Bone marrow (tissue), 2 donors: ENCODE measurements at regions not wholly inside any gene's neighbourhood (a gene's known extent, or its start where the extent isn't known, plus 50 kb on each side); places are given as distances from the start of the nearest gene placed in this dataset.
"Not testable (repeated sequence)": the region's sequence is repeated elsewhere in the genome, so short reads cannot be mapped to it uniquely, and the experiment has no call there.

Experiments
- DNase-seq, 2 donors: peaks; one replicate each; lab custom pipeline; 2025; lab: John Stamatoyannopoulos, UW

DNA sequence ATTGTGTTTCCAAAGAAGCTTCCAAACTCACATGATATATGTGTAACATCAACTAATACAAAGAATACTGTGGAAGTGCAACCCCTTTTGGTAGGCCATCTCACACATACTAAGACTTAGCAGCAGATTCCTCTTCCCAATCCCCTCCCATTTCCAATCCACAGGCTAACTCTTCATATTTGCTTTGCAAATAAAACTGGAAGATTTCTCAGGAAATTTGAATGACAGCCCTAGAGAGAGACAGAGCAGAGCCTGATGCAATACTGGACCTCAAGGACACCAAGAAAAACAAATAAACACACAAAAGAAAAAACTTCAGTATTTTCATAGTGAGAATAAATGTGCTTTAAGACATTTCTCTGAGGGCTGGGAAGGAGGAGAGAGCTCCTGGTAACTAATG lies 190.2 kb upstream of the BRINP3 start:
- no peak for DNase-seq

DNA sequence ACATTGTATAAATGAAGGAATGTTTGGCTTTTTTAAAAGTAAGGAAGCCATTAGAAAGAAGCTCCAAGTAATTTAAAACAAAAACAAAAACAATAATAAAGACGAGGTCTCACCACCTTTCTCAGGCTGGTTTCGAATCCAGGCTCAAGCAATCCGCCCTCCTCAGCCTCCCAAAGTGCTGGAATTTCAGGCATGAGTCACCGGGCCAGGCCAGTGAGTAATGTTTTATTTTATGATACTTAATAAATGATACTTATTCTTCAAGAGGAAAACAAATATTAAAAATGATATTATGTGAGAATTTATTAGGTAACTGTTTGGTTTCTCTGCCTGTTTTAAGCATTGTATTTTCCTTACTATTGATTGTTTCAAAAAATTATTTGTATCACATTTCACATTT lies 201.4 kb upstream of the BRINP3 start:
- DNase-seq = no peak

DNA sequence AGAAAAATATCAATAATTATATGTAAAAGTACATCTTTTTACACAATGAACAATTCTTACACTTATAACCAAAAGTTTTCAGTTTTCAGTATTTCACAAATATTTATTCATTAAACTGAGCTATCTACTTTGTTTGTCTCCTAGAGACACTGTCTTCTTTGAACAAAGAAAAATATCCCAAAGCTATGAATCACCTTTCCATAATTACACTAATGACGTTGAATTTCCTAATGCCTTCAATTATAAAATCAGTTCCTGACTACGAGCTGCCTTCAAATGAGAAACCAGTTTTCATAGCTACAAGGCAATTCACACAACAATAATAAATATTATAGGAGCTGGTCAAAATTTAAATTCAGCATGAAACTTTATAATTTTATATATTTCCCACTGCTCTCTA lies 201.8 kb upstream of the BRINP3 start:
- no peak for DNase-seq

DNA sequence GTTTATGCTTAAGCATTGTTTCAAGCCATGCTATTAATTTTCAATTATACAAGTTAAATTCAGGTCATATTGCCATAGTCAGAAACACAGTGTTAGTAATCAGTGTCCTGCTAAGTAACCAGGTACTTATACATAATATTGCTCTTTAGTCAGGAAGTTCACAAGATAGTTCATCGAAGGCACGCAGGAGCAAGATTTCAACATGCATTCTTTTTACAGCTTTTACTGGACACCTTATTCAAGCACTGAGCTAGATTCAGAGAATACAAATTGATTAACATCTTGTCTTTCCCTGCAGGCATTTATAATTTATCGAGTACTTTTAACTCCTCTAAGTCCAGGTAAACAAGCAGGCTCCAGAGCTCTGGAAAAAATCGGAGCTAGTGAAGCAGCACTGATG lies 202.3 kb upstream of the BRINP3 start:
- no peak for DNase-seq

- DNase-seq = no peak
Measured at GRCh38 chr1:190685676-190686075, 208.0 kb upstream of the BRINP3 start.

DNA sequence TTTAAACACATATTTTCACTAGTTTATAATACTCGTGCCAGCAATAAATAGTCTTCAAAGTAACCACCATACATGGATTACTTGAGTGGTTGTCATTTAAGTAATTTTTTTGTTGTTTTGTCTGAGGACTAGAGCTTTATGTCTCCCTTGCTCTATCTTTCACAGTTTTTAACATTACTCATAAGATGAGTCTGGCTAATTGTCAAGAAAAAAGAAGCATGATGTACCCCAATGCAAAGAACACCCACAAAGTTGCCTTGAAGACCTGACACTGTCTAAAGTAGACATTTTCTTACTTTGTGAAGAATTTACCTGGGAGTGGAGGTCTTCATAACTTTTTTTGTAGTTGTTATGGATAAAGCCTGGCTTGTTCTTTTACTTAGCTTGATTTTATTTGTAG lies 210.4 kb upstream of the BRINP3 start:
- no peak for DNase-seq

DNA sequence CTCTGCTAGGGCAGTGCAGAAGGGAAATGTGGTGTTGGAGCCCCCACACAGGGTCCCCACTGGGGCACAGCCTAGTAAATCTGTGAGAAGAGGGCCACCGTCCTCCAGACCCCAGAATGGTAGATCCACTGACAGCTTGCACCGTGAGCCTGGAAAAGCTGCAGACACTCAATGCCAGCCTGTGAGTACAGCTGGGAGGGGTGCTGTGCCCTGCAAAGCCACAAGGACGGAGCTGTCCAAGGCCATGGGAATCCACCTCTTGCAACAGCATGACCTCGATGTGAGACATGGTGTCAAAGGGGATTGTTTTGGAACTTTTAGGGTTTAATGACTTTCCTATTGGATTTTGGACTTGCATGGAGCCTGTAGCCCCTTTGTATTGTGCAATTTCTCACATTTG lies 220.8 kb upstream of the BRINP3 start:
- DNase-seq = not testable (repeated sequence)

DNA sequence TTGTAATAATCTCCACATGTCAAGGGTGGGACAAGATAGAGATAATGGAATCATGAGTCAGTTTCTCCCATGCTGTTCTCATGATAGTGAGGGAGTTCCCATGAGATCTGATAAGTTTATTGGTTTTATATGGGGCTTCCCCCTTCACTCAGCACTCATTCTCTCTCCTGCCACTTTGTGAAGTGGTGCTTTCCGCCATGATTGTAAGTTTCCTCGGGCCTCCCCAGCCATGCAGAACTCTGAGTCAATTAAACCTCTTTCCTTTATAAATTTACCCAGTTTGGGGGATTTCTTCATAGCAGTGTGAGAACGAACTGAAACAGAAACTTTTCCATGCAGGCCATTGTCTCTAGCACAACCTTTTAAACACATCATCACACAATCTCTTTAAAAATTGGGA lies 221.5 kb upstream of the BRINP3 start:
- no peak for DNase-seq

GRCh38 chr1:190708418-190709057 lies 230.9 kb upstream of the BRINP3 start:
- DNase-seq = no peak

- DNase-seq = no peak
Measured at GRCh38 chr1:190711069-190711468, 233.4 kb upstream of the BRINP3 start.

GRCh38 chr1:190717055-190717454 lies 239.4 kb upstream of the BRINP3 start:
- DNase-seq = no peak

- DNase-seq = no peak
Measured at GRCh38 chr1:190736971-190737590, 259.4 kb upstream of the BRINP3 start.

DNA sequence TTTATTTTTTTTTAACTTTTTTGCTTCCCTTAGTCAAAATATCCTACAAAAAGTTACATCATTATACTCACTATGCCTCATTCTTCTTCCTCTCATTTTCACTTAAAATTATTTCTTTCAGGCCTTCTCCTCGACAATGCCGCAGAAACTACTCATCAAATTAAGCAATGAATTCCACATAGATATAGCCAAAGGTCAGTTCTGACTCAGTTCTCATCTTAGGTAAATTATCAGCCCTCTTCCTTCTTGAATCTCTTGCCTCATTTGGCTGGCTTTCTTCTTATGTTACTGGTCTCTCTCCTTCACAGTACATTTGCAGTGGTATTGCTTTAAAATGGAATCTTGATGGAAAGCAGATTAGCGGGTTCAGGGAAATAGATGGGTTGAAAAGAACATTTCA lies 260.7 kb upstream of the BRINP3 start:
- no peak for DNase-seq

GRCh38 chr1:190739926-190740325 lies 262.3 kb upstream of the BRINP3 start:
- no peak for DNase-seq

GRCh38 chr1:190747704-190748103 lies 270.0 kb upstream of the BRINP3 start:
- DNase-seq = no peak

GRCh38 chr1:190752131-190752530 lies 274.5 kb upstream of the BRINP3 start:
- no peak for DNase-seq

DNA sequence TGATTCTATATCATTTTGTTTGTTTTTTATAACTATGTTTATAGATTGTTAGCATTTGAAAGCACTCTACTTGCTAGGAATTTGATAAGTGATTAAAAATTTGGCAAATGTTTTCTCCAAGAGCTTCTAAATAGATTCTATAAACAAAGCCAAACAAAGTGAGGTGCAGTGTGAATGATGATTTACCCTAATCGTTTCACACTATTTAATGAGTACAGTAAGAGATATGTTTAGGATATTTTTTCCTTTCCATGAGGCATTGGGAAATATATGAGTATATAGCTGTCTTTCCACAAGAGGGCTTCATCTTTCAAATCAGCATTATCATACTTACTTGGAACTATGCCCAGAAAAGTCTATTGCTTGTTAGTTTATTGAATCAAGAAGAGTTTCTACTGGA lies 277.0 kb upstream of the BRINP3 start:
- DNase-seq = no peak

DNA sequence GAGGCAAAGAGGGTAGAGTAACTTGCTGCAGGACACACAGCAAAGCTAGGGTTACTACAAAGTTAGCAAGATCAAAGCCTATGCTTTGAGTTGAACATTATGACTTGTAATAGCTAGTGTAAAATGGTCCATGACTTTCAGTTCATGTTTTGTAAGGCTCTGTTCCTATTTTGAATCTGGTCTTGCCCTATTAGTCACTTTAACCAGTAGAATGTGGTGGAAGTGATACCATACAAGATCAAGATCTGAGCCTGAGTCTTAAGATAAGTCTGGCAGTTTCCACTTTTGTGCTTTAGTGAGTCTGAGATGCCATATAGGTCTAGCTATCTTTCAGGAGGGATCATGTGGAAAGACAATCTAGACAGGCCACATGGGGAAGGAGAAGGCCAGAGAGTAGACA lies 282.1 kb upstream of the BRINP3 start:
- no peak for DNase-seq

DNA sequence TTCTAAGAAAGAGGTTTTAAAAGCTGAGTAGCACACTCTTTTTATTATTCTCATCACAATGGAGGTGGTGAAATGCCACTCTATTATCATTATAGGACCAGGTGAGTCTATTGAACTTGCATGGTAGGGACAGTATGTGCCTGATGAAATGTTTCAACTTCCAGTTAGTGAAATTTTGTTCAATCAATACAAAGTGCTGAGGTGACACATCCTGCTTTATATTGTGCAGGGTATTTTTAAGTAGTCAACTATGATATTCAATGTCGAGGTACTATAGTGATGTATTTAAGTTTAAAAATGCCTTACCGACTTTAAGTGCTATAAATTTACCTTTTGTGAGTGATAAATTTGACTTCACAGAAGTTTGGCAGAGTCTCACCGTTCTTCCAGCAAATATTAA lies 284.7 kb upstream of the BRINP3 start:
- DNase-seq = no peak

GRCh38 chr1:190792873-190793272 lies 315.2 kb upstream of the BRINP3 start:
- no peak for DNase-seq

DNA sequence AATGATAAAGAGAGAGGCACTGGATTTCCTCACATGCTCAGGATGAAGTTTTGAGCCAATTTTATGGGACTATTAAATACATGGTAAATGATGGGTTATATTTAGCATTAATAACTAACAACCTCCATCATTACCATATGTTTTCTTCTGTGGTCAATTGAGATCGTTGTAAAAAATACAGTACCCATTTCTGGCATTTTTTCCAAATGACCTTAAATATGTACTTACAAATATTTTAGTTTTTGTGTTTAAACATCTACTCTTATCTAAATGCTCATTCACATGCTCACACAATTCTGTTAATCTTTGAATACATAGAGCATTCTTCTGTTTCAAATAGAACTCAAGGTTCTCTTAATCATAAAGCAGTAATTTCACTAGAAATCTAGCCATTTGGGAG lies 330.0 kb upstream of the BRINP3 start:
- no peak for DNase-seq

DNA sequence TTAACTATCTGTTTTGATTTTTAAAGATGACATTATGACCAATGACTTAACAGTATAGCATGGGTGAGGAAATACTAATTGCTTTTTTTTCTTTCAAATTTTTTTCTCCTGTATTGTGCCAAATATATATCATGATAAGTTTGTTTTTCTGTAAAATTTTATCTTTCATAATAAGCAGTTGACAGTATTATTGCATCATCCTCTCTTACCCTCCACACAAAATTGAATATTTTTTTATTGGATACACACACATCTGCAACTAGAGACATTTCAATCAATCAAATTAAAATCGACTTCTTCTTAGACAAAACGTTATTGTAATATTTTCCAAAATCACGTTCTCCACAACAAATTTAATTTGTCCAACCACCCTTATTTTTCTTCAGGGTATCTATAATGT lies 330.4 kb upstream of the BRINP3 start:
- DNase-seq = no peak

GRCh38 chr1:190809312-190809711 lies 331.6 kb upstream of the BRINP3 start:
- no peak for DNase-seq

DNA sequence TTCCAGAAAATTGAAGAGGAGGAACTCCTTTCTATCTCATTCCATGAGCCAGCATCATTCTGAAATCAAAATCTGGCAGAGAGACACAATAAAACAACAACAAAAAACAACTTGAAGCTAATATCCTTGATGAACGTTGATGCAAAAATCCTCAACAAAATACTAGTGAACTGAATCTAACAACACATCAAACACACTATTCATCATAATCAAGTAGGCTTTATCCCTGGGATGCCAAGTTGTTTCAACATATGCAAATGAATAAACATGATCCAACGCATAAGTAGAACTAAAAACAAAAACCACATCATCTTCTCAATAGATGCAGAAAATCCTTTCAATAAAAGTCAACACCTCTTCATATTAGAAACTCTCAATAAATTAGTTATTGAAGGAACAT lies 335.3 kb upstream of the BRINP3 start:
- DNase-seq = no peak
